B cell (primary cell): ENCODE measurements at regions not wholly inside any gene's neighbourhood (a gene's known extent, or its start where the extent isn't known, plus 50 kb on each side); places are given as distances from the start of the nearest gene placed in this dataset.

Source experiments
- ATAC-seq: fragments of 200-7000 bp; cut with Tn5 transposase; one replicate; pipeline ENCODE4 v1.10.0; 2021; ENCODE audit warnings: low read depth, mild to moderate bottlenecking, moderate number of reproducible peaks, moderate library complexity
- CTCF ChIA-PET: fragments of 350-600 bp; sonication (Branson Sonifier 250); formaldehyde crosslinking; loops from one replicate; lab custom pipeline; 2021; ENCODE audit warnings: antibody characterized with exemption, inconsistent platforms; lab: Charles Lee
- POLR2A ChIA-PET: fragments of 350-600 bp; sonication (Branson Sonifier 250); formaldehyde crosslinking; loops from one replicate; lab custom pipeline; 2021; ENCODE audit warnings: antibody characterized with exemption; lab: Charles Lee
- DNase-seq: peaks from one replicate; pipeline ENCODE4 v3.0.0; 2013
- H2AFZ ChIP-seq: 2 replicates; pipeline ENCODE4 v1.6.1; 2012; ENCODE audit warnings: mild to moderate bottlenecking, low read depth, low read length; ENCODE audit not compliant: insufficient read depth, poor library complexity, severe bottlenecking
- H3K27ac ChIP-seq, 2 donors: 1 replicate in 1 of 2; 2 replicates in 1 of 2; pipeline ENCODE4 v1.5.1; 2012 to 2013; ENCODE audit warnings: low read length in 2 of 2, mild to moderate bottlenecking in 2 of 2, moderate library complexity in 1 of 2
- H3K27me3 ChIP-seq, 4 experiments: fragments of 200-600 bp in 1 of 4; sonication (generic) in 1 of 4; replicated peaks in 1 of 4; 1 replicate in 2 of 4; 2 replicates in 2 of 4; pipeline versions ENCODE4 v1.6.1 to v1.7.0; 2013 to 2016; ENCODE audit warnings: low read length in 3 of 4, mild to moderate bottlenecking in 2 of 4, mixed read lengths in 1 of 4, moderate library complexity in 1 of 4; ENCODE audit not compliant: insufficient read depth in 4 of 4, control insufficient read depth in 3 of 4; ENCODE audit errors: control extremely low read depth in 1 of 4
- H3K36me3 ChIP-seq, 2 experiments: replicated peaks in 1 of 2; 1 replicate in 1 of 2; 2 replicates in 1 of 2; pipeline versions ENCODE4 v1.6.1 to v1.7.1; 2013; ENCODE audit warnings: low read length in 1 of 2; ENCODE audit not compliant: insufficient read depth in 2 of 2, control insufficient read depth in 1 of 2; ENCODE audit errors: control extremely low read depth in 1 of 2, extremely low read depth in 1 of 2
- H3K4me1 ChIP-seq, 2 donors: fragments of 200-600 bp in 1 of 2; sonication (generic) in 1 of 2; 1 replicate in 1 of 2; 2 replicates in 1 of 2; pipeline versions ENCODE4 v1.5.1 to v1.6.1; 2013 to 2017; ENCODE audit warnings: low read length in 2 of 2; ENCODE audit not compliant: control insufficient read depth in 2 of 2, insufficient read depth in 2 of 2
- H3K4me2 ChIP-seq: replicated peaks from 2 replicates; pipeline ENCODE3; 2012; ENCODE audit warnings: mild to moderate bottlenecking, low read depth, low read length; ENCODE audit not compliant: poor library complexity, severe bottlenecking
- H3K4me3 ChIP-seq, 5 experiments: fragments of 200-600 bp in 1 of 5; sonication (generic) in 1 of 5; 1 replicate in 3 of 5; 2 replicates in 2 of 5; pipeline versions ENCODE4 v1.5.1 to v1.7.0; 2011 to 2016; ENCODE audit warnings: low read length in 4 of 5, mild to moderate bottlenecking in 4 of 5, low read depth in 2 of 5, control low read depth in 1 of 5, moderate library complexity in 1 of 5; ENCODE audit not compliant: insufficient read depth in 1 of 5; ENCODE audit errors: control extremely low read depth in 1 of 5, extremely low read depth in 1 of 5
- H3K79me2 ChIP-seq: fragments of 200-600 bp; sonication (generic); one replicate; pipeline ENCODE4 v1.6.0; 2016; ENCODE audit warnings: low read length; ENCODE audit not compliant: control insufficient read depth, insufficient read depth
- H3K9ac ChIP-seq: fragments of 200-600 bp; sonication (generic); 2 replicates; pipeline ENCODE4 v1.6.1; 2017; ENCODE audit warnings: mild to moderate bottlenecking, low read length, moderate library complexity
- H3K9me3 ChIP-seq, 3 donors: one replicate each; pipeline versions ENCODE4 v1.6.1 to v1.7.1; 2013; ENCODE audit warnings: low read length in 2 of 3; ENCODE audit not compliant: control insufficient read depth in 2 of 3, insufficient read depth in 1 of 3; ENCODE audit errors: control extremely low read depth in 1 of 3
- H4K20me1 ChIP-seq: 2 replicates; pipeline ENCODE4 v1.6.0; 2012; ENCODE audit warnings: mild to moderate bottlenecking, low read length; ENCODE audit not compliant: insufficient read depth, control insufficient read depth, poor library complexity, severe bottlenecking
- H3K27ac Mint-ChIP-seq: one replicate; pipeline ENCODE4 v1.8.0; 2021; ENCODE audit warnings: mixed read lengths
- H3K27me3 Mint-ChIP-seq: one replicate; pipeline ENCODE4 v1.8.0; 2021; ENCODE audit warnings: mixed read lengths
- H3K4me1 Mint-ChIP-seq: one replicate; pipeline ENCODE4 v1.8.0; 2021; ENCODE audit warnings: mixed read lengths
- H3K4me3 Mint-ChIP-seq: one replicate; pipeline ENCODE4 v1.8.0; 2021; ENCODE audit warnings: mixed read lengths
- H3K9me3 Mint-ChIP-seq: one replicate; pipeline ENCODE4 v1.8.0; 2022; ENCODE audit warnings: mixed read lengths; ENCODE audit not compliant: insufficient read depth
- CTCF ChIP-seq: fragments of 200-600 bp; IDR thresholded peaks from one replicate; pipeline ENCODE4 v1.8.0; 2022; ENCODE audit warnings: antibody characterized with exemption, mild to moderate bottlenecking
- EZH2 ChIP-seq: IDR thresholded peaks from 2 replicates; pipeline ENCODE4 v1.6.1; 2012; ENCODE audit warnings: borderline replicate concordance, low read depth, mild to moderate bottlenecking, moderate library complexity, low read length; ENCODE audit not compliant: insufficient read depth, poor library complexity, severe bottlenecking
- WGBS: methylation state at CpG from one replicate; pipeline ENCODE4 v1.1.5; 2013; ENCODE audit warnings: missing lambda C conversion rate; ENCODE audit not compliant: insufficient coverage; 5-methylcytosine and 5-hydroxymethylcytosine counted together
- intact Hi-C: fragments of 100-400 bp; cut with micrococcal nuclease; formaldehyde crosslinking; loops from one replicate; pipeline ENCODE4 v1.10.0; 2022

- Mint-ChIP-seq H3K27ac (no peak overlapping the region), H3K4me3 (no peak overlapping the region), H3K4me1 (peaks cover 3% of the 10 kb centered on the region), H3K27me3 (no peaks in the 10 kb centered on the region), H3K9me3 (peaks cover 4% of the 10 kb centered on the region)
- Histone ChIP-seq H3K27ac (no peak overlapping the region), H3K9me3 (peaks cover 0 to 2% (median 0%) of the 10 kb centered on the region in 3 donors), H3K4me1 (peaks cover 0 to 5% of the 10 kb centered on the region in 2 donors), H3K79me2 (no peaks in the 10 kb centered on the region), H2AFZ (no peak overlapping the region), H3K36me3 (no peaks in the 10 kb centered on the region), H3K27me3 (no peaks in the 10 kb centered on the region), H3K9ac (no peak overlapping the region), H3K4me2 (no peak overlapping the region), H4K20me1 (no peaks in the 10 kb centered on the region), H3K4me3 (no peak overlapping the region)
- TF ChIP-seq EZH2 (no peak), CTCF (peak; percentile 76)
- ATAC-seq (no peak), DNase-seq (peak; percentile 9)
- no CpG with 5 or more reads among the region's 3 CpGs for WGBS
- POLR2A ChIA-PET, result no interaction called here
- intact Hi-C loops, result no loop called here
- CTCF ChIA-PET, result interaction anchor here (1.3 kb wide), 1 partner anchor 19 kb away, joined by 5 read pairs; no protein-coding TSS in a partner anchor
These were observed 527.2 kb downstream of the FLRT2 start for GRCh38 chr14:86057018-86057667.

- no CpG with 5 or more reads among the region's 3 CpGs for WGBS
- Mint-ChIP-seq H3K4me1 (peaks cover 3% of the 10 kb centered on the region), H3K27ac (no peak overlapping the region), H3K4me3 (no peak overlapping the region), H3K27me3 (no peaks in the 10 kb centered on the region), H3K9me3 (peaks cover 4% of the 10 kb centered on the region)
- no peak overlapping the region for H3K27ac ChIP-seq
- ChIA-PET CTCF (interaction anchor here (0.9 to 1.1 kb wide), 2 partner anchors 45 to 200 kb away, joined by 3 read pairs; no protein-coding TSS in a partner anchor), POLR2A (no interaction called here)
- H4K20me1 ChIP-seq, result no peaks in the 10 kb centered on the region
- intact Hi-C loops, result no loop called here
- no peaks in the 10 kb centered on the region for H3K79me2 ChIP-seq
- peaks cover 0 to 2% (median 0%) of the 10 kb centered on the region in 3 donors for H3K9me3 ChIP-seq
- peaks cover 0 to 5% of the 10 kb centered on the region in 2 donors for H3K4me1 ChIP-seq
- no peak overlapping the region for H3K4me2 ChIP-seq
- no peak for ATAC-seq
- TF ChIP-seq EZH2, result no peak
- no peak for TF ChIP-seq CTCF
- H3K36me3 ChIP-seq, result no peaks in the 10 kb centered on the region
- no peak for DNase-seq
- H3K9ac ChIP-seq, result no peak overlapping the region
- no peaks in the 10 kb centered on the region for H3K27me3 ChIP-seq
- H3K4me3 ChIP-seq, result no peak overlapping the region
- no peak overlapping the region for H2AFZ ChIP-seq
These were observed 525.6 kb downstream of the FLRT2 start for GRCh38 chr14:86055512-86056075.
